GM18870 (cell line): ENCODE measurements at regions not wholly inside any gene's neighbourhood (a gene's known extent, or its start where the extent isn't known, plus 50 kb on each side); places are given as distances from the start of the nearest gene placed in this dataset.
"Not testable (repeated sequence)": the region's sequence is repeated elsewhere in the genome, so short reads cannot be mapped to it uniquely, and the experiment has no call there.

ENCODE experiments used
- ATAC-seq: cut with Tn5 transposase; IDR thresholded peaks from one replicate; pipeline ENCODE4 v1.9.1; 2021; ENCODE audit warnings: moderate library complexity; ENCODE audit not compliant: unreplicated experiment

DNA sequence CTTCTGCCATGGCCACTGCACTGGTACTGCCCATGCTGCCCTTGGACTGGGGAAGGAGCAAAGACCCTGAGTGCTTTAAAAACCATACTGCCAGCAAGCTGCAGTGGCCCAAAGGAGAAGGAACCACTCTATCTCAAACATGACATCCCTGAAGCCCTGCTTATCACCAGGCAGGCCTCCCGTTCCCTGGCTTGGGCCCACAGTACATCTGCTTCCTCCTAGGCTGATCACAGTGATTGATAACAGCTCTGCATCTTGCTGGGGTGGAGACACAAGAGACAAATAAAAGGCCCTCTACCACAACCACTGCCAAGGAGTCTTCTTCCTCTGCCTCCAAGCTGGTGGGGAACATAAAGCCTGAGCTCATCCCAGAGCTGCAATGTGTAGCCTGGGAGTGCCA, 567.5 kb downstream of the TRHDE start:
- no peak for ATAC-seq

DNA sequence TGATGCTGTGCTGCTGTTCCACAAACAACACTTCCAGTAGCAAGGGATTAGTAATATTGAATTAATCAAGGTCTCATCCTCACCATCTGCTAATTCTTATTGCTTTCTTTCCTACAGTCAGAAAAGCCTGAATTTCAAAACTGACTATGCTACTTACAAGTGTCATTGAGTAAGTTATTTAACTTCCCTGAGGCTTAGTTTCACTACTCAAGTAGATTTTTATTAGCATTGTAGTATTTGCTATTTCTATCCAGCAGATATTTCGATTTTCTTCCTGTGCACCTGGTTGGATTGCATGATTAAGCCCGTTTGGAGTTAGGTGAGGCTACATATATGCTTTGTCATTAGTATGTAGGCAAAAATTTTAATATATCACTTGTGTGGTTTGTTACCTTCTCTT, 591.5 kb downstream of the TRHDE start:
- no peak for ATAC-seq

DNA sequence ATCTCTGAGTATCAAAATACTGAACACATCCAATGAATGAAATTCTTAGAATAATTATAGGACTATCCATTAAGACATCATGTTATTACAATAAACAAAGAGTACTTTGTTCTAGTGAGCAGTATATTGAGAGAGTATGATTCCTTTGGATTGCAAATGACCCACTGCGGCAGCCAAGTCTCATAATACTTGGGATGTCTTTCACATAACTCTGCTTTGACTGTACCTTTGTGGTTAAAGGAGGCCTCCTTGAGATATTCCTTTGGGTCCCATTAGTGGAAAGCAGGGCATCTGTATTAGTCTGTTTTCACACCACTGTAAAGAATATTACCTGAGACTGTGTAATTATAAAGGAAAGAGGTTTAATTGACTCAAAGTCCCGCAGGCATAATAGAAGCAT, 593.8 kb downstream of the TRHDE start:
- no peak for ATAC-seq

DNA sequence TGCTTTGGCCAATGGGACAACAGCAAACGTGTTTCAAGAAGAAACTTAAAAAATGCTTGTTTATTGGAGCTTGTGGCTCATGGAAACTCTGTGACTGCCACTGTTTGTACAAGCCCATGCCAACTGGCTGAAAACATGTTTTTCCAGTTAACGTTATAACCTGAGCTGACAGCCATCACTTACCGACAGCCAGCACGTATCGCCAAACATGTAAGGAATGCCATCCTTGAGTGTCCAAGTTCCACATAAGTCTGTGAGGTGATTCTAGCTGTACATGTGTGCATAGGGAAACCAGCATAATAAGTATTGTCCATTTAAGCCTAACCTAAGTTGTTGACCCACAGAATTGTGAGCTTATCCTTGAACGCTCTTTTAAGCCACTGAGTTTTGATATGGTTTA, 596.9 kb downstream of the TRHDE start:
- no peak for ATAC-seq

GRCh38 chr12:72872238-72872887, 600.2 kb downstream of the TRHDE start:
- no peak for ATAC-seq

- ATAC-seq, result no peak
Observed at GRCh38 chr12:72872996-72873395, 600.8 kb downstream of the TRHDE start.

DNA sequence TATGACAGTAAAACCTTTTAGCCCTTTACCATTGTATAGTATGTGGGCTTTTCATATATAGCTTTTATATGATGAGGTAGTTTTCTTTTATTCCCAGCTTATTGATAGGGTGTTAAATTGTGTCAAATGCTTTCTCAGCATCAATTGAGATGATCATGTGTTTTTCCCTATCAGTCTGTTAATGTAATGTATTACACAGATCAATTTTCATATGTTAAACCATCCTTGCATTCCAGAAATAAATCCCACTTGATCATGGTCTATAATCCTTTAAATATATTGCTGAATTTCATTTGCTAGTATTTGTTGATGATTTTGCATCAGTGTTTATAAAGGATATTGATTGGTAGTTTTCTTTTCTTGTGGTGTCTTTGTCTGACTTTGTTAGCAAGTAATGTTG, 603.9 kb downstream of the TRHDE start:
- ATAC-seq, result no peak

GRCh38 chr12:72888693-72889092, 616.5 kb downstream of the TRHDE start:
- no peak for ATAC-seq

GRCh38 chr12:72889791-72890190, 617.6 kb downstream of the TRHDE start:
- no peak for ATAC-seq

- no peak for ATAC-seq
Observed at GRCh38 chr12:72901685-72902084, 629.5 kb downstream of the TRHDE start.

DNA sequence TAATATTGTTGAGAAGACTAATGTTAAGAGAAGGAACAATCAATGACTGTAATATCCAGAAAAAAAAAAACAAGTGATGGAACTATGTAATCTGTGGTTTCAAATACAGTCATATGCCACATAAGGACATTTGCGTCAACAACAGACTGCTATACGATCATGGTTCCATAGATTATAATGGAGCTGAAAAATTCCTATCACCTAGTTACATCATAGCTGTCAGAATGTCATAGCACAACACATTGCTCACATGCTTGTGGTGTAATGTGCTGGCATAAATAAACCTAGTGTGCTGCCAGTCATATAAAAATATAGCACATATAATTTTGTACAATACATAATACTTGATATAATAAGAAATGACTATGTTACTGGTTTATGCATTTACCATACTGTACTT, 653.5 kb downstream of the TRHDE start:
- no peak for ATAC-seq

GRCh38 chr12:72931838-72932237, 659.7 kb downstream of the TRHDE start:
- not testable (repeated sequence) for ATAC-seq

DNA sequence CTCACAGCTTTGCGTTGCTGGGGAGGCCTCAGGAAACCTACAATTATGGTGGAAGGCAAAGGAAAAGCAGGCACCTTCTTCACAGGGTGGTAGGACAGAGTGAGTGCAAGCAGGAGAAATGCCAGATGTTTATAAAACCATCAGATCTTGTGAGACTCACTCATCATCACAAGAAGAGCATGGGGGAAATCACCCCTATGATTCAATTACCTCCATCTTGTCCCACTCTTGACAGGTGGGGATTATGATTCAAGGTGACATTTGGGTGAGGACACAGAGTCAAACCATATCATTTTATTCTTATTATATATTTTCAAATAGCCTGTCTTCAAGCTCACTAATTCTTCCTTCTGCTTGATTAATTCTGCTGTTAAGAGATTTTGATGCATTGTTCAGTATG, 665.3 kb downstream of the TRHDE start:
- no peak for ATAC-seq

- no peak for ATAC-seq
Observed at GRCh38 chr12:72957454-72957853, 685.3 kb downstream of the TRHDE start.

DNA sequence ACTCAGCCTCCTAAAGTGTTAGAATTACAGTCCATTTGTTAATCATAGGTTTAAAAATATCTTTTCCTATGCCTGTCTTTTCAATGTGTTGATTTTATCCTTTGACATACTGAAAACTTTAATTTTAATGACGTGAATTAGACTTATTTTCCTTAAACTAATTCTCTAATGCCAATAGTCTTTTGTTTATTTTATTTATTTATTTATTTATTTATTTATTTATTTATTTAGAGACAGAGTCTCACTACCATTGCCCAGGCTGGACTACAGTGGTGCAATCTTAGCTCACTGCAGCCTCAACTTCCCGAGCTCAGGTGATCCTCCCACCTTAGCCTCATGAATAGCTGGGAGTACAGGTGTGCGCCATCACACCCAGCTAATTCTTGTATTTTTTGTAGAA, 694.5 kb downstream of the TRHDE start:
- no peak for ATAC-seq

- ATAC-seq, result no peak
Observed at GRCh38 chr12:72974954-72975555, 702.9 kb downstream of the TRHDE start.

DNA sequence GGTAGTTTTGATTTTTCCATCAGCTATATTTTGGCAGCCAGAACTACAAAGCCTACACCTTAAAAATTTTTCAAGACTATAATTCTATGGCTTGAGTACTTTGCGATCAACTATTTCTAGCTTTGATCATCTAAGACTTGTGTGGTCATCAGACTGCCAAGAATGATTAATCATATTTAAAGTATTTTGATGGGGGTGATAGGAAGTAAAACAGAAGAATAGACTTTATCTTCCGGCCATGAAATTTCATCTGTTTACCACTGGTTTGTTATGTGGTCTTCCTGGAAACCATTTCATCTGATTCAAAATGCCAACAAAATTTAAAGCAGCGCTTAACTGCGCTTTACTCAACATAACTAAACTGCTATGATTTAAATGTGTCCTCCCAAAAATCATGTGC, 706.8 kb downstream of the TRHDE start:
- ATAC-seq, result no peak

- no peak for ATAC-seq
Observed at GRCh38 chr12:72982356-72982755, 710.2 kb downstream of the TRHDE start.

- ATAC-seq, result no peak
Observed at GRCh38 chr12:72986963-72987362, 714.8 kb downstream of the TRHDE start.

GRCh38 chr12:72989458-72989947, 717.3 kb downstream of the TRHDE start:
- no peak for ATAC-seq

GRCh38 chr12:72995029-72995428, 722.9 kb downstream of the TRHDE start:
- ATAC-seq, result not testable (repeated sequence)

GRCh38 chr12:72995616-72996015, 723.4 kb downstream of the TRHDE start:
- no peak for ATAC-seq

DNA sequence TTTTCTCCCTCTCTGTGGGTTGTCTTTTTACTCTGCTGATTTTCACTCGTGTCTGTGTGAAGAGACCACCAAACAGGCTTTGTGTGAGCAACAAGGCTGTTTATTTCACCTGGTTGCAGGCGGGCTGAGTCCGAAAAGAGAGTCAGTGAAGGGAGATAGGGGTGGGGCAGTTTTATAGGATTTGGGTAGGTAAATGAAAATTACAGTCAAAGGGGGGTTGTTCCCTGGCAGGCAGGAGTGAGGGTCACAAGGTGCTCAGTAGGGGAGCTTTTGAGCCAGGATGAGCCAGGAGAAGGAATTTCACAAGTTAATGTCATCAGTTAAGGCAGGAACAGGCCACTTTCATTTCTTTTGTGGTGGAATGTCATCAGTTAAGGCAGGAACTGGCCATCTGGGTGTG, 729.6 kb downstream of the TRHDE start:
- not testable (repeated sequence) for ATAC-seq
